Vagina (tissue), 2 donors: ENCODE measurements at regions not wholly inside any gene's neighbourhood (a gene's known extent, or its start where the extent isn't known, plus 50 kb on each side); places are given as distances from the start of the nearest gene placed in this dataset.

Source experiments
- DNase-seq, 2 donors: peaks; one replicate each; pipeline ENCODE4 v3.0.0-alpha.2; 2017; ENCODE audit errors: extremely low spot score in 2 of 2
- H3K27ac ChIP-seq: fragments of 200-600 bp; sonication (generic); one replicate; pipeline ENCODE4 v1.5.1; 2019
- H3K27me3 ChIP-seq: fragments of 200-600 bp; sonication (generic); one replicate; pipeline ENCODE4 v1.5.1; 2019
- H3K36me3 ChIP-seq, 2 donors: fragments of 200-600 bp; sonication (generic); one replicate each; pipeline ENCODE4 v1.5.1; 2017 to 2019
- H3K4me1 ChIP-seq: fragments of 200-600 bp; sonication (generic); one replicate; pipeline ENCODE4 v1.5.1; 2019
- H3K4me3 ChIP-seq, 2 donors: fragments of 200-600 bp; sonication (generic); 1 replicate in 1 of 2; 2 replicates in 1 of 2; pipeline ENCODE4 v1.5.1; 2016 to 2019
- H3K9me3 ChIP-seq: fragments of 200-600 bp; sonication (generic); one replicate; pipeline ENCODE4 v1.5.1; 2019
- POLR2A ChIP-seq, 2 donors: fragments of 450-650 bp; IDR thresholded peaks; one replicate each; pipeline ENCODE4 v1.6.1; 2017; ENCODE audit warnings: antibody characterized with exemption in 2 of 2, mild to moderate bottlenecking in 2 of 2, moderate library complexity in 2 of 2
- POLR2AphosphoS5 ChIP-seq, 2 donors: sonication (generic); formaldehyde crosslinking; IDR thresholded peaks; one replicate each; pipeline ENCODE4 v1.9.0; 2017; ENCODE audit warnings: antibody characterized with exemption in 2 of 2, mild to moderate bottlenecking in 2 of 2, low read depth in 1 of 2; ENCODE audit not compliant: insufficient read depth in 1 of 2
- intact Hi-C: fragments of 100-400 bp; cut with DNase I; formaldehyde crosslinking; loops from one replicate; pipeline ENCODE4 v1.15.1; 2023
- TF ChIP-seq, protein P1 (sequence below), 3 experiments: fragments of 450-650 bp in 2 of 3; fragments of 200-600 bp in 1 of 3; sonication (generic) in 1 of 3; IDR thresholded peaks; one replicate each; pipeline ENCODE4 v1.5.1; 2017 to 2019; ENCODE audit warnings: antibody characterized with exemption in 3 of 3, mild to moderate bottlenecking in 2 of 3, moderate library complexity in 2 of 3

GRCh38 chr6:148143771-148144170 is 198.9 kb upstream of the SASH1 start:
- H3K4me1 ChIP-seq, result no peaks in the 10 kb centered on the region
- no peak overlapping the region for H3K4me3 ChIP-seq
- no peak for DNase-seq
- intact Hi-C loops, result no loop called here
- H3K27ac ChIP-seq, result no peak overlapping the region
- no peaks in the 10 kb centered on the region for H3K27me3 ChIP-seq
- TF ChIP-seq POLR2A (IDR thresholded peaks at IDR 0.05) (no peak), POLR2AphosphoS5 (IDR thresholded peaks at IDR 0.05; ENCODE audit: insufficient read depth in 1 of 2, low read depth in 1 of 2) (no peak)
- TF ChIP-seq, protein P1, sequence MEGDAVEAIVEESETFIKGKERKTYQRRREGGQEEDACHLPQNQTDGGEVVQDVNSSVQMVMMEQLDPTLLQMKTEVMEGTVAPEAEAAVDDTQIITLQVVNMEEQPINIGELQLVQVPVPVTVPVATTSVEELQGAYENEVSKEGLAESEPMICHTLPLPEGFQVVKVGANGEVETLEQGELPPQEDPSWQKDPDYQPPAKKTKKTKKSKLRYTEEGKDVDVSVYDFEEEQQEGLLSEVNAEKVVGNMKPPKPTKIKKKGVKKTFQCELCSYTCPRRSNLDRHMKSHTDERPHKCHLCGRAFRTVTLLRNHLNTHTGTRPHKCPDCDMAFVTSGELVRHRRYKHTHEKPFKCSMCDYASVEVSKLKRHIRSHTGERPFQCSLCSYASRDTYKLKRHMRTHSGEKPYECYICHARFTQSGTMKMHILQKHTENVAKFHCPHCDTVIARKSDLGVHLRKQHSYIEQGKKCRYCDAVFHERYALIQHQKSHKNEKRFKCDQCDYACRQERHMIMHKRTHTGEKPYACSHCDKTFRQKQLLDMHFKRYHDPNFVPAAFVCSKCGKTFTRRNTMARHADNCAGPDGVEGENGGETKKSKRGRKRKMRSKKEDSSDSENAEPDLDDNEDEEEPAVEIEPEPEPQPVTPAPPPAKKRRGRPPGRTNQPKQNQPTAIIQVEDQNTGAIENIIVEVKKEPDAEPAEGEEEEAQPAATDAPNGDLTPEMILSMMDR (IDR thresholded peaks at IDR 0.05), result no peak
- H3K36me3 ChIP-seq, result no peaks in the 10 kb centered on the region
- H3K9me3 ChIP-seq, result no peaks in the 10 kb centered on the region

GRCh38 chr6:148144917-148145521 is 197.6 kb upstream of the SASH1 start:
- Histone ChIP-seq H3K4me1 (no peaks in the 10 kb centered on the region), H3K4me3 (no peak overlapping the region), H3K9me3 (no peaks in the 10 kb centered on the region), H3K36me3 (no peaks in the 10 kb centered on the region), H3K27ac (no peak overlapping the region), H3K27me3 (no peaks in the 10 kb centered on the region)
- DNase-seq, result no peak
- TF ChIP-seq POLR2AphosphoS5 (IDR thresholded peaks at IDR 0.05; ENCODE audit: insufficient read depth in 1 of 2, low read depth in 1 of 2) (no peak), POLR2A (IDR thresholded peaks at IDR 0.05) (no peak)
- TF ChIP-seq, protein P1 (IDR thresholded peaks at IDR 0.05), result peak; percentile 46 to 58 (median 49)
- intact Hi-C loops, result no loop called here

DNA sequence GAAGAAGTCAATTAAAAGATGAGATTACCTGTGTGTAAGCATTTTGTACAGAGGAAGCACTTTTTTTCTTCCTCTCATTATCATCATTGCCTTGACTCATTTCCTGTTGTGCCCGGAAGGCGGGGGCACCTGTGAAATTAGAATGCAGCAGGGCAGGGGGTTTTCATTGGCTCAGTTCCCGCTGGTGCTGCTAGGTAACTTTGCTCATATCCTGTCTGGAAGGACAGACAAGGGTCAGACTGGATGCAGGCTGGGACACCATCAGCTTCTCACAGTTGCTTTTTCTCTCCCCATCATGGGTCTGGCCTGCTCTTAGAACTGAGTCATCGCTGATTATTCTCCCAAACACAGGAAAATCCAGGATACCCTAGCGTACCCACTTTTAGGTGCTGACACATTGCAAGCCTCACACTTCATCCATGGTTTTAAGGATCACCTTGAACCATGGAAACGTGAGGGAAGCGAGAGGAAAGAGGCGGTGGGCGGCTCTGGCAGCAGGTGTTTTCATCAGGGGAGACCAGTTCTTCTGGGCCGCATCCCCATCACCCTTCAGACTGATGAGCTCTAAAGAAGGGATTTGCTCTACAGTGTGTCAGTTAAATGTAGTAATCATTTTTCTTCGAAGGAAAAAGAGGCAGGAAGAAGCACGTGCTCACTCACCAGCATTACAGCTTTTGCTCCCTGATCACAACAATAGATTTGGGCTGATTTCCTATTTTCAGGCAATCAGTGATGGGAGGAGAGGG is 195.7 kb upstream of the SASH1 start:
- Histone ChIP-seq H3K27me3 (no peaks in the 10 kb centered on the region), H3K4me3 (no peak overlapping the region), H3K9me3 (no peaks in the 10 kb centered on the region), H3K27ac (no peak overlapping the region), H3K36me3 (no peaks in the 10 kb centered on the region), H3K4me1 (no peaks in the 10 kb centered on the region)
- intact Hi-C loops, result no loop called here
- DNase-seq, result no peak
- TF ChIP-seq POLR2A (IDR thresholded peaks at IDR 0.05) (no peak), POLR2AphosphoS5 (IDR thresholded peaks at IDR 0.05; ENCODE audit: insufficient read depth in 1 of 2, low read depth in 1 of 2) (no peak)
- TF ChIP-seq, protein P1 (IDR thresholded peaks at IDR 0.05), result no peak

DNA sequence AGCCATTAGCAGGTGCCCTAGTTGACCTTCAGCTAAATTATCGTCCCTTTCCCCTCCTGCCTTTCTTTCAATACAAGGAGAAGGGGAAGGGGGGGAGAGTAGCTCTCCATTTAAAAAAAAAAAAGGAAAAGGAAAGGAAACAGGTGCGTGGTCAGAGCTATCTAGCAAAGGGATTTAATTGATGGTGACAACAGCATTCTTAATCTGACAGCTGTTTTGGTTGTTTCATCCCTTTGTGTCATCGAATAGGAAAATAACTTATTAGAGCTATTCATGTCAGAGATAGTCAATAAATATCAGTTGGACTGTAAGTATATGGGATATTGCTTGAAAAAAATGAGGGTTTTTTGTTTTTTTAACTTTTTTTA is 195.2 kb upstream of the SASH1 start:
- Histone ChIP-seq H3K27me3 (no peaks in the 10 kb centered on the region), H3K27ac (no peak overlapping the region), H3K4me3 (no peak overlapping the region), H3K4me1 (no peaks in the 10 kb centered on the region), H3K9me3 (no peaks in the 10 kb centered on the region), H3K36me3 (no peaks in the 10 kb centered on the region)
- intact Hi-C loops, result no loop called here
- TF ChIP-seq, protein P1 (IDR thresholded peaks at IDR 0.05), result no peak
- no peak for TF ChIP-seq POLR2AphosphoS5 (IDR thresholded peaks at IDR 0.05; ENCODE audit: insufficient read depth in 1 of 2, low read depth in 1 of 2)
- no peak for DNase-seq
